KMS-11 (cell line): ENCODE measurements at regions not wholly inside any gene's neighbourhood (a gene's known extent, or its start where the extent isn't known, plus 50 kb on each side); places are given as distances from the start of the nearest gene placed in this dataset.

Source experiments
- H2AFZ ChIP-seq: fragments of 200-600 bp; sonication (generic); 2 replicates; pipeline ENCODE4 v1.6.1; 2016; ENCODE audit warnings: antibody characterized with exemption, mixed run types, low read depth
- H3K27ac ChIP-seq: fragments of 200-600 bp; sonication (generic); 2 replicates; pipeline ENCODE4 v1.6.1; 2016; ENCODE audit warnings: mild to moderate bottlenecking, mixed run types
- H3K27me3 ChIP-seq: fragments of 200-600 bp; sonication (generic); 2 replicates; pipeline ENCODE4 v1.6.1; 2017; ENCODE audit warnings: mild to moderate bottlenecking, low read depth, mixed run types, moderate library complexity; ENCODE audit not compliant: insufficient read depth
- H3K36me3 ChIP-seq: fragments of 200-600 bp; sonication (generic); 2 replicates; pipeline ENCODE4 v1.6.1; 2017; ENCODE audit warnings: mild to moderate bottlenecking, mixed run types; ENCODE audit not compliant: insufficient read depth
- H3K4me1 ChIP-seq: fragments of 200-600 bp; sonication (generic); 2 replicates; pipeline ENCODE4 v1.6.1; 2016; ENCODE audit warnings: mild to moderate bottlenecking, low read depth, mixed run types; ENCODE audit not compliant: poor library complexity, severe bottlenecking
- H3K4me2 ChIP-seq: fragments of 200-600 bp; sonication (generic); 2 replicates; pipeline ENCODE4 v1.7.0; 2016; ENCODE audit warnings: mild to moderate bottlenecking, mixed run types
- H3K4me3 ChIP-seq: fragments of 200-600 bp; sonication (generic); IDR thresholded peaks from 2 replicates; pipeline ENCODE4 v1.6.1; 2017; ENCODE audit warnings: low read depth, low read length, mixed read lengths; ENCODE audit not compliant: insufficient read depth
- H3K79me2 ChIP-seq: fragments of 200-600 bp; sonication (generic); 2 replicates; pipeline ENCODE4 v1.6.1; 2016; ENCODE audit warnings: low read depth, mixed run types; ENCODE audit not compliant: insufficient read depth
- H3K9ac ChIP-seq: fragments of 200-600 bp; sonication (generic); 2 replicates; pipeline ENCODE4 v1.6.1; 2016; ENCODE audit warnings: mild to moderate bottlenecking, mixed run types
- H4K20me1 ChIP-seq: fragments of 200-600 bp; sonication (generic); 2 replicates; pipeline ENCODE4 v1.6.1; 2016; ENCODE audit warnings: mild to moderate bottlenecking, mixed run types; ENCODE audit not compliant: insufficient read depth
- CTCF ChIP-seq: fragments of 200-600 bp; sonication (generic); conservative IDR thresholded peaks from 2 replicates; pipeline ENCODE4 v1.6.1; 2017; ENCODE audit warnings: low read depth, mild to moderate bottlenecking, antibody characterized with exemption, low read length, moderate library complexity, mixed read lengths

- H3K9ac ChIP-seq = peak overlapping the region; percentile 12; the same call in 1 of the 2 replicates
- no peak overlapping the region for H2AFZ ChIP-seq
- H4K20me1 ChIP-seq = no peaks in the 10 kb centered on the region
- no peak for TF ChIP-seq CTCF
- H3K27me3 ChIP-seq = no peaks in the 10 kb centered on the region
- peak overlapping the region; percentile 73 for H3K4me2 ChIP-seq
- no peak overlapping the region for H3K4me3 ChIP-seq
- no peaks in the 10 kb centered on the region for H3K36me3 ChIP-seq
- H3K4me1 ChIP-seq = peaks cover 65% of the 10 kb centered on the region
- peak overlapping the region; percentile 69 for H3K27ac ChIP-seq
- H3K79me2 ChIP-seq = peaks cover 61% of the 10 kb centered on the region
Observed at GRCh38 chrX:45794323-45794994, 593.8 kb upstream of the DIPK2B start.

- Histone ChIP-seq H3K4me2 (no peak overlapping the region), H3K27me3 (no peaks in the 10 kb centered on the region), H2AFZ (no peak overlapping the region), H3K36me3 (no peaks in the 10 kb centered on the region), H3K4me3 (no peak overlapping the region), H3K9ac (no peak overlapping the region), H4K20me1 (no peaks in the 10 kb centered on the region), H3K79me2 (peaks cover 29% of the 10 kb centered on the region), H3K4me1 (peaks cover 14% of the 10 kb centered on the region), H3K27ac (no peak overlapping the region)
- no peak for TF ChIP-seq CTCF
Observed at GRCh38 chrX:45788941-45789348, 588.3 kb upstream of the DIPK2B start.

GRCh38 chrX:45788315-45788714 lies 587.6 kb upstream of the DIPK2B start:
- Histone ChIP-seq H3K36me3 (no peaks in the 10 kb centered on the region), H3K27ac (no peak overlapping the region), H3K4me3 (no peak overlapping the region), H4K20me1 (no peaks in the 10 kb centered on the region), H3K27me3 (no peaks in the 10 kb centered on the region), H2AFZ (no peak overlapping the region), H3K4me2 (no peak overlapping the region), H3K79me2 (peaks cover 29% of the 10 kb centered on the region), H3K9ac (no peak overlapping the region), H3K4me1 (peaks cover 7% of the 10 kb centered on the region)
- no peak for TF ChIP-seq CTCF

- H3K9ac ChIP-seq = no peak overlapping the region
- H3K36me3 ChIP-seq = no peaks in the 10 kb centered on the region
- TF ChIP-seq CTCF = no peak
- H3K4me1 ChIP-seq = peaks cover 26% of the 10 kb centered on the region
- H3K27ac ChIP-seq = no peak overlapping the region
- peaks cover 3% of the 10 kb centered on the region; the same call in 1 of the 2 replicates for H3K79me2 ChIP-seq
- H4K20me1 ChIP-seq = no peaks in the 10 kb centered on the region
- no peak overlapping the region for H3K4me2 ChIP-seq
- H2AFZ ChIP-seq = no peak overlapping the region
- H3K27me3 ChIP-seq = no peaks in the 10 kb centered on the region
- no peak overlapping the region for H3K4me3 ChIP-seq
Observed at GRCh38 chrX:45784590-45784989, 583.9 kb upstream of the DIPK2B start.
